ENCODE measurements at regions not wholly inside any gene's neighbourhood (a gene's known extent, or its start where the extent isn't known, plus 50 kb on each side); places are given as distances from the start of the nearest gene placed in this dataset.

DNA sequence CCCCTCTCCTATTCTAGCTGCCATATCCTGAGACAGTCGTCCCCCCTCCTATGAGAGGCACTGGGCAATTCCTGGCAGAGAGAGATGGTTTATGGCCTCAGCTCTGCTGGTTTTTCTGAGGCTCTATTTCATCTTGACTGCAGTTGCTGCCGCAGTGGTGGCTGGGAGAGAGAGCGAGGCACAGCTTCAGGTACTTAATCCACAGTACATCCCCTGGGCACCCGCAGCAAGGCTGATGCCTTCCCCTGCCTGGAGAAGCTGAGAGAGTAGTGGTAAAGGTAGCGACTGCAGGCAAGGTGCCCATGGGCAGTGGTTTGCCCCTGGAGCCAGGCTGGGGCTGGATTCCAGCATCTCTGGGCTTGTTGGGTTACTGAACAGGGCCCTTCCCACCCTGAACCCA is 324.7 kb downstream of the RPS24 start:
- Histone ChIP-seq H3K4me2 (ENCODE audit: low read length) (no peak overlapping the region), H3K36me3 (ENCODE audit: insufficient read depth, low read length) (no peaks in the 10 kb centered on the region), H3K9ac (ENCODE audit: low read length) (no peak overlapping the region), H3K27me3 (ENCODE audit: insufficient read depth, low read length) (peaks cover 9% of the 10 kb centered on the region; the same call in 1 of the 2 replicates), H3F3A (ENCODE audit: insufficient read depth, low read length) (no peaks in the 10 kb centered on the region), H3K4me1 (ENCODE audit: insufficient read depth, low read length, severe bottlenecking) (no peaks in the 10 kb centered on the region), H3K27ac (ENCODE audit: low read depth, low read length, poor library complexity, severe bottlenecking) (no peak overlapping the region), H4K20me1 (ENCODE audit: insufficient read depth, low read length) (no peaks in the 10 kb centered on the region), H3K9me2 (ENCODE audit: low read depth, low read length) (no peaks in the 10 kb centered on the region), H2AFZ (ENCODE audit: low read length) (no peak overlapping the region), H3K9me3 (ENCODE audit: low read length) (no peaks in the 10 kb centered on the region), H3K79me2 (ENCODE audit: insufficient read depth, low read length) (no peaks in the 10 kb centered on the region), H3K4me3 (ENCODE audit: low read depth, low read length, poor library complexity, severe bottlenecking) (no peak overlapping the region)
- TF ChIP-seq CTCF (IDR thresholded peaks at IDR 0.05; ENCODE audit: low read length) (no peak), EZH2 (IDR thresholded peaks at IDR 0.05; ENCODE audit: borderline replicate concordance, low read length) (no peak)

DNA sequence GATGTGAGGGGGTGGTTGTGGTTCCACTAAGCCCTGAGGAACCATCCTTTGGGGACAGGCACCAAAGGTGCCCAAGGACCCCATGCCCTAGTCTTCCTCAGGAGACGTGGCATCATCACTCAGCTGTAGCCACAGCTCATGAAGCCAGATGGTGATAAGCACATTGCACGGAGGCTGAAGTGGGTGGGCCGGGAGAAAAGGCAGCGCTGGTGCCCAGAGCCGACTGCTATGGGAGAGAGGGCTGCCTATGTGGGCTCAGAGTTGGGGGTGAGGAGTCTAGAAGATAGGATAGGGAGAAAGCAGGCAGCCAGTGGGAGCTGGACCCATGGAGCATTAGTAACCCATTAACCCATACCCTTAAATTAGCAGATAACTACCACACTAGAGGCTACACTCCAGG is 325.3 kb downstream of the RPS24 start:
- peaks cover 8% of the 10 kb centered on the region; the same call in 1 of the 2 replicates for H3K27me3 ChIP-seq (ENCODE audit: insufficient read depth, low read length)
- no peaks in the 10 kb centered on the region for H4K20me1 ChIP-seq (ENCODE audit: insufficient read depth, low read length)
- H3K4me1 ChIP-seq (ENCODE audit: insufficient read depth, low read length, severe bottlenecking), result no peaks in the 10 kb centered on the region
- H3F3A ChIP-seq (ENCODE audit: insufficient read depth, low read length), result no peaks in the 10 kb centered on the region
- TF ChIP-seq CTCF (IDR thresholded peaks at IDR 0.05; ENCODE audit: low read length), result no peak
- H3K4me3 ChIP-seq (ENCODE audit: low read depth, low read length, poor library complexity, severe bottlenecking), result no peak overlapping the region
- no peak overlapping the region for H3K27ac ChIP-seq (ENCODE audit: low read depth, low read length, poor library complexity, severe bottlenecking)
- H3K4me2 ChIP-seq (ENCODE audit: low read length), result no peak overlapping the region
- H3K9me2 ChIP-seq (ENCODE audit: low read depth, low read length), result no peaks in the 10 kb centered on the region
- no peaks in the 10 kb centered on the region for H3K79me2 ChIP-seq (ENCODE audit: insufficient read depth, low read length)
- H3K9ac ChIP-seq (ENCODE audit: low read length), result no peak overlapping the region
- no peak overlapping the region for H2AFZ ChIP-seq (ENCODE audit: low read length)
- H3K9me3 ChIP-seq (ENCODE audit: low read length), result no peaks in the 10 kb centered on the region
- H3K36me3 ChIP-seq (ENCODE audit: insufficient read depth, low read length), result no peaks in the 10 kb centered on the region

DNA sequence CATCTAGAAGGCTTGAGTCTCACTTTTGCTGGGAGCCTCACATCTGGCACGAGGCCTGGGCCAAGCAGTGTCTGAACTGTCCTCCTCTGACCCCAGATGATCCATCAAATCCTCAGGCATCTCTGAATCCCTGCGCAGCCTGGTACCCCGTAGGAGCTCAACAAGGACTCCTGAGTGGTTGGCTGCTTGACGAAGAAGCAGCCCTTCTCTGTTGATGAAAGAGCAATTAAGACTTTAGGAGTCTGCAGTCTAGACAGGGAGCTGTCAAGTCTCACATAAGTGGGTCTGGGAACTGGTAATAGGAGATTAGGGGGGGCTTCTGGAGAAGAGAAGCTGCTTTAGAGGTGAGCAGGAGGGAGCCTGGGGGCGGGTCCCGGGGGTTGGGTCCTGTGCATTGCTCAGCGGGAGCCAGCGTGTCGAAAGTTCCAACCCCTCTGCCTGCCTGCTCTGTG is 326.0 kb downstream of the RPS24 start:
- Histone ChIP-seq H2AFZ (ENCODE audit: low read length) (no peak overlapping the region), H3K27ac (ENCODE audit: low read depth, low read length, poor library complexity, severe bottlenecking) (no peak overlapping the region), H3K36me3 (ENCODE audit: insufficient read depth, low read length) (no peaks in the 10 kb centered on the region), H3F3A (ENCODE audit: insufficient read depth, low read length) (no peaks in the 10 kb centered on the region), H4K20me1 (ENCODE audit: insufficient read depth, low read length) (no peaks in the 10 kb centered on the region), H3K4me3 (ENCODE audit: low read depth, low read length, poor library complexity, severe bottlenecking) (no peak overlapping the region), H3K4me2 (ENCODE audit: low read length) (no peak overlapping the region), H3K9ac (ENCODE audit: low read length) (no peak overlapping the region), H3K4me1 (ENCODE audit: insufficient read depth, low read length, severe bottlenecking) (no peaks in the 10 kb centered on the region), H3K27me3 (ENCODE audit: insufficient read depth, low read length) (0 out of 2 replicates have a peak, but pooled peaks cover 5% of the 10 kb centered on the region), H3K79me2 (ENCODE audit: insufficient read depth, low read length) (no peaks in the 10 kb centered on the region), H3K9me3 (ENCODE audit: low read length) (no peaks in the 10 kb centered on the region), H3K9me2 (ENCODE audit: low read depth, low read length) (no peaks in the 10 kb centered on the region)
- TF ChIP-seq CTCF (IDR thresholded peaks at IDR 0.05; ENCODE audit: low read length) (no peak), EZH2 (IDR thresholded peaks at IDR 0.05; ENCODE audit: borderline replicate concordance, low read length) (no peak)
